KMS-11 (cell line): ENCODE measurements at regions not wholly inside any gene's neighbourhood (a gene's known extent, or its start where the extent isn't known, plus 50 kb on each side); places are given as distances from the start of the nearest gene placed in this dataset.
"Not testable (repeated sequence)": the region's sequence is repeated elsewhere in the genome, so short reads cannot be mapped to it uniquely, and the experiment has no call there.

Source experiments
- H2AFZ ChIP-seq: fragments of 200-600 bp; sonication (generic); 2 replicates; pipeline ENCODE4 v1.6.1; 2016; ENCODE audit warnings: antibody characterized with exemption, mixed run types, low read depth
- H3K27ac ChIP-seq: fragments of 200-600 bp; sonication (generic); 2 replicates; pipeline ENCODE4 v1.6.1; 2016; ENCODE audit warnings: mild to moderate bottlenecking, mixed run types
- H3K27me3 ChIP-seq: fragments of 200-600 bp; sonication (generic); 2 replicates; pipeline ENCODE4 v1.6.1; 2017; ENCODE audit warnings: mild to moderate bottlenecking, low read depth, mixed run types, moderate library complexity; ENCODE audit not compliant: insufficient read depth
- H3K36me3 ChIP-seq: fragments of 200-600 bp; sonication (generic); 2 replicates; pipeline ENCODE4 v1.6.1; 2017; ENCODE audit warnings: mild to moderate bottlenecking, mixed run types; ENCODE audit not compliant: insufficient read depth
- H3K4me1 ChIP-seq: fragments of 200-600 bp; sonication (generic); 2 replicates; pipeline ENCODE4 v1.6.1; 2016; ENCODE audit warnings: mild to moderate bottlenecking, low read depth, mixed run types; ENCODE audit not compliant: poor library complexity, severe bottlenecking
- H3K4me2 ChIP-seq: fragments of 200-600 bp; sonication (generic); 2 replicates; pipeline ENCODE4 v1.7.0; 2016; ENCODE audit warnings: mild to moderate bottlenecking, mixed run types
- H3K4me3 ChIP-seq: fragments of 200-600 bp; sonication (generic); IDR thresholded peaks from 2 replicates; pipeline ENCODE4 v1.6.1; 2017; ENCODE audit warnings: low read depth, low read length, mixed read lengths; ENCODE audit not compliant: insufficient read depth
- H3K79me2 ChIP-seq: fragments of 200-600 bp; sonication (generic); 2 replicates; pipeline ENCODE4 v1.6.1; 2016; ENCODE audit warnings: low read depth, mixed run types; ENCODE audit not compliant: insufficient read depth
- H3K9ac ChIP-seq: fragments of 200-600 bp; sonication (generic); 2 replicates; pipeline ENCODE4 v1.6.1; 2016; ENCODE audit warnings: mild to moderate bottlenecking, mixed run types
- H4K20me1 ChIP-seq: fragments of 200-600 bp; sonication (generic); 2 replicates; pipeline ENCODE4 v1.6.1; 2016; ENCODE audit warnings: mild to moderate bottlenecking, mixed run types; ENCODE audit not compliant: insufficient read depth
- CTCF ChIP-seq: fragments of 200-600 bp; sonication (generic); conservative IDR thresholded peaks from 2 replicates; pipeline ENCODE4 v1.6.1; 2017; ENCODE audit warnings: low read depth, mild to moderate bottlenecking, antibody characterized with exemption, low read length, moderate library complexity, mixed read lengths

- TF ChIP-seq CTCF, result no peak
- Histone ChIP-seq H3K27ac (no peak overlapping the region), H2AFZ (no peak overlapping the region), H3K4me1 (no peaks in the 10 kb centered on the region), H4K20me1 (no peaks in the 10 kb centered on the region), H3K27me3 (no peaks in the 10 kb centered on the region), H3K4me3 (no peak overlapping the region), H3K36me3 (no peaks in the 10 kb centered on the region), H3K4me2 (no peak overlapping the region), H3K9ac (no peak overlapping the region), H3K79me2 (no peaks in the 10 kb centered on the region)
Observed at GRCh38 chr2:58601017-58601416, 359.9 kb upstream of the FANCL start.

GRCh38 chr2:58598171-58598570 lies 357.0 kb upstream of the FANCL start:
- TF ChIP-seq CTCF, result no peak
- Histone ChIP-seq H3K4me3 (no peak overlapping the region), H3K9ac (no peak overlapping the region), H3K36me3 (no peaks in the 10 kb centered on the region), H3K27ac (no peak overlapping the region), H3K27me3 (no peaks in the 10 kb centered on the region), H2AFZ (no peak overlapping the region), H4K20me1 (no peaks in the 10 kb centered on the region), H3K4me1 (no peaks in the 10 kb centered on the region), H3K4me2 (no peak overlapping the region), H3K79me2 (no peaks in the 10 kb centered on the region)

- TF ChIP-seq CTCF, result no peak
- H3K4me1 ChIP-seq, result no peaks in the 10 kb centered on the region
- no peak overlapping the region for H2AFZ ChIP-seq
- H3K9ac ChIP-seq, result no peak overlapping the region
- no peaks in the 10 kb centered on the region for H3K36me3 ChIP-seq
- H4K20me1 ChIP-seq, result no peaks in the 10 kb centered on the region
- no peak overlapping the region for H3K4me3 ChIP-seq
- H3K4me2 ChIP-seq, result no peak overlapping the region
- H3K27me3 ChIP-seq, result no peaks in the 10 kb centered on the region
- no peak overlapping the region for H3K27ac ChIP-seq
- H3K79me2 ChIP-seq, result no peaks in the 10 kb centered on the region
Observed at GRCh38 chr2:58595714-58596113, 354.6 kb upstream of the FANCL start.

- no peaks in the 10 kb centered on the region for H4K20me1 ChIP-seq
- H3K79me2 ChIP-seq, result no peaks in the 10 kb centered on the region
- H3K27ac ChIP-seq, result no peak overlapping the region
- no peak overlapping the region for H3K9ac ChIP-seq
- no peak overlapping the region for H2AFZ ChIP-seq
- TF ChIP-seq CTCF, result no peak
- H3K27me3 ChIP-seq, result no peaks in the 10 kb centered on the region
- H3K36me3 ChIP-seq, result no peaks in the 10 kb centered on the region
- H3K4me2 ChIP-seq, result no peak overlapping the region
- H3K4me1 ChIP-seq, result no peaks in the 10 kb centered on the region
- no peak overlapping the region for H3K4me3 ChIP-seq
Observed at GRCh38 chr2:58594762-58595161, 353.6 kb upstream of the FANCL start.

- Histone ChIP-seq H3K4me1 (no peaks in the 10 kb centered on the region), H3K4me2 (no peak overlapping the region), H3K79me2 (no peaks in the 10 kb centered on the region), H3K4me3 (no peak overlapping the region), H3K36me3 (no peaks in the 10 kb centered on the region), H3K9ac (no peak overlapping the region), H2AFZ (no peak overlapping the region), H3K27ac (no peak overlapping the region), H3K27me3 (no peaks in the 10 kb centered on the region), H4K20me1 (no peaks in the 10 kb centered on the region)
- 0 out of 2 replicates have a peak, but pooled peaks have one; percentile 29 for TF ChIP-seq CTCF
Observed at GRCh38 chr2:58594175-58594574, 353.1 kb upstream of the FANCL start.

- not testable (repeated sequence) for H3K27ac ChIP-seq, H3K4me1 ChIP-seq, H3K27me3 ChIP-seq, H3K9ac ChIP-seq, H3K36me3 ChIP-seq, H4K20me1 ChIP-seq, H3K4me3 ChIP-seq, H3K79me2 ChIP-seq, H2AFZ ChIP-seq, H3K4me2 ChIP-seq
Observed at GRCh38 chr2:58586178-58586577, 345.1 kb upstream of the FANCL start.
